Pancreas (tissue), 10 donors: ENCODE measurements at regions not wholly inside any gene's neighbourhood (a gene's known extent, or its start where the extent isn't known, plus 50 kb on each side); places are given as distances from the start of the nearest gene placed in this dataset.
A peak's percentile ranks its signal among the peaks of the same experiment; 100 is the strongest.

ENCODE experiments used
- ATAC-seq, 4 donors: fragments of 200-7000 bp; cut with Tn5 transposase; one replicate each; pipeline versions ENCODE4 v1.8.0 to v1.9.1; 2020; ENCODE audit warnings: mild to moderate bottlenecking in 4 of 4, moderate library complexity in 4 of 4
- DNase-seq, 6 donors: peaks; one replicate each; pipeline ENCODE4 v3.0.0-alpha.2; 2020
- FAIRE-seq: peaks from 2 replicates; lab custom pipeline; 2012; peaks lifted over from hg19 to GRCh38; lab: Jason Lieb, UNC
- H3K27ac ChIP-seq, 4 donors: fragments of 200-600 bp; sonication (generic); 1 replicate in 3 of 4; 2 replicates in 1 of 4; pipeline versions ENCODE4 v1.5.0 to v1.8.0; 2020
- H3K27me3 ChIP-seq, 4 donors: fragments of 200-600 bp; one replicate each; pipeline ENCODE4 v1.8.0; 2021
- H3K36me3 ChIP-seq, 3 donors: fragments of 200-600 bp; sonication (generic) in 1 of 3; one replicate each; pipeline versions ENCODE4 v1.5.0 to v1.8.0; 2020 to 2021
- H3K4me1 ChIP-seq, 3 donors: fragments of 200-600 bp; one replicate each; pipeline ENCODE4 v1.8.0; 2021
- H3K4me3 ChIP-seq, 4 donors: fragments of 200-600 bp; sonication (generic) in 2 of 4; one replicate each; pipeline versions ENCODE4 v1.5.0 to v1.8.0; 2020 to 2021
- H3K9me3 ChIP-seq, 4 donors: fragments of 200-600 bp; one replicate each; pipeline ENCODE4 v1.8.0; 2021
- CTCF ChIP-seq, 4 donors: fragments of 200-600 bp; sonication (generic) in 3 of 4; IDR thresholded peaks; one replicate each; pipeline versions ENCODE4 v1.5.0 to v1.8.0; 2021; ENCODE audit warnings: antibody characterized with exemption in 4 of 4
- WGBS, 2 donors: extraction: QIAGEN DNeasy Blood & Tissue Kit; methylation state at CpG; one replicate each; pipeline ENCODE4 v1.1.7; 2013; 5-methylcytosine and 5-hydroxymethylcytosine counted together
- intact Hi-C, 3 donors: fragments of 100-400 bp; cut with DNase I; formaldehyde crosslinking; loops; one replicate each; pipeline versions ENCODE4 v1.11.1 to v1.14.2; 2022
- donor health status: healthy with polysubstance abuse.
- donor health status: DM: no; HTN: no; CAD: no; lungs with moderate emphysema.
- donor health status: DM: no; HTN: no; CAD: no.
- donor health status: control.
- donor health status: control.
- donor health status: Bipolar disorder and iron deficiency.
- donor health status: DM: yes; HTN: yes; CAD: no.
- donor health status: DM: no; HTN: no; CAD: no.
- donor health status: DM: no; HTN: no; CAD: no.
- donor health status: DM: yes; HTN: yes; CAD: no.

- H3K9me3 ChIP-seq: no peaks in the 10 kb centered on the region
- DNase-seq (peak in 5 of 6 donors; percentile 52 to 71 (median 58)), ATAC-seq (peak in 3 of 4 donors; percentile 77 to 98 (median 80))
These were observed 1269.3 kb upstream of the CNTN5 start for GRCh38 chr11:97751405-97751804.

GRCh38 chr11:97751952-97752351 lies 1268.8 kb upstream of the CNTN5 start:
- Histone ChIP-seq H3K9me3 (no peaks in the 10 kb centered on the region), H3K4me1 (no peaks in the 10 kb centered on the region), H3K36me3 (no peaks in the 10 kb centered on the region), H3K4me3 (no peak overlapping the region), H3K27me3 (no peaks in the 10 kb centered on the region), H3K27ac (no peak overlapping the region)
- WGBS, 2 donors: 57 to 86% methylated on average over 2 of the region's 2 CpGs
- DNase-seq (no peak), FAIRE-seq (no peak), ATAC-seq (no peak)
- no peak for TF ChIP-seq CTCF (IDR thresholded peaks at IDR 0.05)
- intact Hi-C loops: no loop called here

More at GRCh38 chr11:97751405-97751804, 1269.3 kb upstream of the CNTN5 start:
- FAIRE-seq: no peak
- intact Hi-C loops: no loop called here
- H3K4me1 ChIP-seq: no peaks in the 10 kb centered on the region
- no peak overlapping the region for H3K4me3 ChIP-seq
- H3K27ac ChIP-seq: no peak overlapping the region
- 44 to 47% methylated on average over 5 of the region's 5 CpGs for WGBS, 2 donors
- TF ChIP-seq CTCF (IDR thresholded peaks at IDR 0.05): no peak
- no peaks in the 10 kb centered on the region for H3K27me3 ChIP-seq
- H3K36me3 ChIP-seq: no peaks in the 10 kb centered on the region

GRCh38 chr11:97754976-97755375 lies 1265.8 kb upstream of the CNTN5 start:
- Histone ChIP-seq H3K27me3 (no peaks in the 10 kb centered on the region), H3K9me3 (no peaks in the 10 kb centered on the region), H3K4me1 (no peaks in the 10 kb centered on the region), H3K27ac (no peak overlapping the region), H3K4me3 (no peak overlapping the region), H3K36me3 (no peaks in the 10 kb centered on the region)
- DNase-seq (no peak), FAIRE-seq (no peak), ATAC-seq (no peak)
- WGBS, 2 donors: 49 to 58% methylated on average over 3 of the region's 3 CpGs
- TF ChIP-seq CTCF (IDR thresholded peaks at IDR 0.05): no peak
- intact Hi-C loops: no loop called here

GRCh38 chr11:97756571-97757335 lies 1264.0 kb upstream of the CNTN5 start:
- H3K9me3 ChIP-seq: no peaks in the 10 kb centered on the region
- no peak for TF ChIP-seq CTCF (IDR thresholded peaks at IDR 0.05)
- H3K36me3 ChIP-seq: no peaks in the 10 kb centered on the region
- H3K4me3 ChIP-seq: no peak overlapping the region
- no peak for ATAC-seq
- H3K4me1 ChIP-seq: no peaks in the 10 kb centered on the region
- no peaks in the 10 kb centered on the region for H3K27me3 ChIP-seq
- WGBS, 2 donors: 55 to 73% methylated on average over 4 of the region's 4 CpGs
- H3K27ac ChIP-seq: no peak overlapping the region
- no peak for DNase-seq
- intact Hi-C loops: no loop called here
- FAIRE-seq: no peak

- H3K27me3 ChIP-seq: no peaks in the 10 kb centered on the region
- ATAC-seq (no peak), DNase-seq (no peak), FAIRE-seq (no peak)
- no peak overlapping the region for H3K4me3 ChIP-seq
- no peaks in the 10 kb centered on the region for H3K9me3 ChIP-seq
- H3K4me1 ChIP-seq: no peaks in the 10 kb centered on the region
- no peak overlapping the region for H3K27ac ChIP-seq
- intact Hi-C loops: no loop called here
- H3K36me3 ChIP-seq: no peaks in the 10 kb centered on the region
- WGBS, 2 donors: 21 to 27% methylated on average over 2 of the region's 2 CpGs
- TF ChIP-seq CTCF (IDR thresholded peaks at IDR 0.05): no peak
These were observed 1259.6 kb upstream of the CNTN5 start for GRCh38 chr11:97761175-97761574.
